Endothelial cell of umbilical vein (primary cell): ENCODE measurements at regions not wholly inside any gene's neighbourhood (a gene's known extent, or its start where the extent isn't known, plus 50 kb on each side); places are given as distances from the start of the nearest gene placed in this dataset.

ENCODE experiments used
- BruUV-seq: library from RNA; stranded (reverse); fragments of 400-500 nt; replicated peaks from 2 replicates; lab custom pipeline; 2021; lab: Mats Ljungman, UMichigan
- CTCF ChIA-PET: fragments of 300-600, 350-600 bp; sonication (Branson Sonifier 250); formaldehyde crosslinking; loops from one replicate; lab custom pipeline; 2021; ENCODE audit warnings: antibody characterized with exemption, inconsistent platforms; lab: Charles Lee
- POLR2A ChIA-PET: fragments of 300-600, 350-600 bp; sonication (Branson Sonifier 250); formaldehyde crosslinking; loops from one replicate; lab custom pipeline; 2021; ENCODE audit warnings: antibody characterized with exemption, inconsistent platforms; lab: Charles Lee
- DNase-seq: peaks from one replicate; pipeline ENCODE4 v3.0.0-alpha.2; 2011; ENCODE audit warnings: low read depth, low spot score
- FAIRE-seq: peaks from 2 replicates; lab custom pipeline; 2011; peaks lifted over from hg19 to GRCh38; lab: Jason Lieb, UNC
- H2AFZ ChIP-seq: 2 replicates; pipeline ENCODE4 v1.6.0; 2012; ENCODE audit warnings: low read depth, low read length, control low read depth, inconsistent platforms
- H3K27ac ChIP-seq: 2 replicates; pipeline ENCODE4 v1.5.1; 2011; ENCODE audit warnings: low read depth, mild to moderate bottlenecking, control low read depth, low read length, moderate library complexity; ENCODE audit not compliant: insufficient read depth
- H3K27me3 ChIP-seq, 2 experiments: 2 replicates each; pipeline versions ENCODE4 v1.6.0 to v1.6.1; 2011; ENCODE audit warnings: low read length in 2 of 2, mixed read lengths in 1 of 2; ENCODE audit not compliant: control insufficient read depth in 2 of 2, insufficient read depth in 2 of 2
- H3K36me3 ChIP-seq, 2 experiments: 2 replicates in 1 of 2; 3 replicates in 1 of 2; pipeline ENCODE4 v1.5.1; 2011; ENCODE audit warnings: low read length in 2 of 2, mild to moderate bottlenecking in 1 of 2, moderate library complexity in 1 of 2; ENCODE audit not compliant: control insufficient read depth in 2 of 2, insufficient read depth in 2 of 2; ENCODE audit errors: extremely low read depth in 1 of 2
- H3K4me1 ChIP-seq: 3 replicates; pipeline ENCODE4 v1.5.1; 2011; ENCODE audit warnings: mild to moderate bottlenecking, low read length; ENCODE audit not compliant: control insufficient read depth, insufficient read depth; ENCODE audit errors: extremely low read depth
- H3K4me2 ChIP-seq: 2 replicates; pipeline ENCODE4 v1.6.1; 2011; ENCODE audit warnings: low read length, control low read depth, mixed read lengths; ENCODE audit not compliant: insufficient read depth
- H3K4me3 ChIP-seq, 3 experiments: fragments of 200-600 bp in 1 of 3; sonication (generic), shearing (Covaris generic) in 1 of 3; replicated peaks in 1 of 3; 2 replicates each; pipeline ENCODE4 v1.5.1; 2011 to 2016; ENCODE audit warnings: control low read depth in 3 of 3, low read length in 3 of 3, mild to moderate bottlenecking in 2 of 3, inconsistent platforms in 1 of 3, low read depth in 1 of 3, moderate library complexity in 1 of 3; ENCODE audit not compliant: insufficient read depth in 1 of 3
- H3K79me2 ChIP-seq: 2 replicates; pipeline ENCODE4 v1.6.0; 2012; ENCODE audit warnings: low read length, inconsistent platforms; ENCODE audit not compliant: control insufficient read depth, insufficient read depth
- H3K9ac ChIP-seq: replicated peaks from 2 replicates; pipeline ENCODE3; 2011; ENCODE audit warnings: low read length, control low read depth; ENCODE audit not compliant: insufficient read depth; ENCODE audit errors: extremely low read depth
- H3K9me1 ChIP-seq: replicated peaks from 3 replicates; pipeline ENCODE4 v1.6.0; 2011; ENCODE audit warnings: mild to moderate bottlenecking, low read length; ENCODE audit not compliant: control insufficient read depth, insufficient read depth; ENCODE audit errors: extremely low read depth
- H3K9me3 ChIP-seq: replicated peaks from 2 replicates; pipeline ENCODE4 v1.5.1; 2012; ENCODE audit warnings: low read length, inconsistent platforms; ENCODE audit not compliant: control insufficient read depth, insufficient read depth
- H4K20me1 ChIP-seq: replicated peaks from 2 replicates; pipeline ENCODE3; 2011; ENCODE audit warnings: mild to moderate bottlenecking, low read length; ENCODE audit not compliant: control insufficient read depth, insufficient read depth; ENCODE audit errors: extremely low read depth
- CTCF ChIP-seq, 2 donors: IDR thresholded peaks; 1 replicate in 1 of 2; 2 replicates in 1 of 2; pipeline ENCODE4 v1.5.1; 2011; ENCODE audit warnings: low read length in 2 of 2, mild to moderate bottlenecking in 2 of 2, moderate library complexity in 2 of 2, control low read depth in 1 of 2, inconsistent platforms in 1 of 2, low read depth in 1 of 2; ENCODE audit not compliant: insufficient read depth in 1 of 2; ENCODE audit errors: extremely low read depth in 1 of 2
- EZH2 ChIP-seq: IDR thresholded peaks from 2 replicates; pipeline ENCODE4 v1.6.1; 2012; ENCODE audit warnings: borderline replicate concordance, low read depth, mild to moderate bottlenecking, moderate library complexity, low read length, inconsistent platforms; ENCODE audit not compliant: severe bottlenecking
- FOS ChIP-seq: IDR thresholded peaks from 2 replicates; pipeline ENCODE4 v1.6.1; 2011; ENCODE audit warnings: mild to moderate bottlenecking, low read length, moderate library complexity, borderline replicate concordance; ENCODE audit not compliant: insufficient read depth
- GATA2 ChIP-seq: IDR thresholded peaks from 2 replicates; pipeline ENCODE4 v1.7.0; 2011; ENCODE audit warnings: low read depth, mild to moderate bottlenecking, moderate library complexity, mixed read lengths, low read length; ENCODE audit not compliant: insufficient read length, insufficient read depth
- JUN ChIP-seq: IDR thresholded peaks from 2 replicates; pipeline ENCODE4 v1.6.1; 2011; ENCODE audit warnings: borderline replicate concordance, low read depth; ENCODE audit not compliant: insufficient read length, insufficient read depth
- MAX ChIP-seq: IDR thresholded peaks from 2 replicates; pipeline ENCODE4 v1.6.1; 2011; ENCODE audit not compliant: insufficient read depth, insufficient read length
- MYC ChIP-seq: IDR thresholded peaks from one replicate; pipeline ENCODE4 v1.6.1; 2011; ENCODE audit warnings: mild to moderate bottlenecking, low read depth, low read length
- POLR2A ChIP-seq: IDR thresholded peaks from 2 replicates; pipeline ENCODE4 v1.6.1; 2012; ENCODE audit warnings: low read depth, mild to moderate bottlenecking, control low read depth, low read length
- POLR2AphosphoS5 ChIP-seq: IDR thresholded peaks from 2 replicates; pipeline ENCODE4 v1.6.1; 2012; ENCODE audit warnings: low read depth, mild to moderate bottlenecking, control low read depth, low read length, moderate library complexity; ENCODE audit not compliant: insufficient read depth
- dilution Hi-C: fragments of 300-500 bp; cut with MboI; formaldehyde crosslinking; loops from one replicate; pipeline ENCODE4 v1.15.0; 2019; ENCODE audit warnings: low sequenced_read_pairs; ENCODE audit not compliant: extremely low pct_ligation_motif_present
- intact Hi-C: fragments of 100-400 bp; cut with micrococcal nuclease; formaldehyde crosslinking; loops from one replicate; pipeline ENCODE4 v1.10.0; 2022

- POLR2A ChIA-PET = no interaction called here
These were observed 337.5 kb upstream of the LRRC7 start for GRCh38 chr1:69230208-69230607.

More at GRCh38 chr1:69230208-69230607, 337.5 kb upstream of the LRRC7 start:
- H3K9me3 ChIP-seq = no peaks in the 10 kb centered on the region
- no peaks in the 10 kb centered on the region for H4K20me1 ChIP-seq
- no peaks in the 10 kb centered on the region for H3K9me1 ChIP-seq
- no peak overlapping the region for H2AFZ ChIP-seq
- dilution Hi-C loops (no loop called here), intact Hi-C loops (no loop called here)
- H3K36me3 ChIP-seq = no peaks in the 10 kb centered on the region
- H3K27me3 ChIP-seq = no peaks in the 10 kb centered on the region
- BruUV-seq = no TSS peak
- H3K9ac ChIP-seq = no peak overlapping the region
- H3K4me1 ChIP-seq = no peaks in the 10 kb centered on the region
- H3K4me3 ChIP-seq = no peak overlapping the region
- CTCF ChIA-PET = interaction anchor here (1.2 kb wide), 1 partner anchor 38 kb away, joined by 4 read pairs; no protein-coding TSS in a partner anchor
- H3K4me2 ChIP-seq = no peak overlapping the region
- no peak overlapping the region for H3K27ac ChIP-seq
- H3K79me2 ChIP-seq = no peaks in the 10 kb centered on the region
- FAIRE-seq (no peak), DNase-seq (no peak)
- no peak for TF ChIP-seq FOS
- no peak for TF ChIP-seq CTCF (IDR thresholded peaks at IDR 0.05; ENCODE audit: extremely low read depth in 1 of 2, insufficient read depth in 1 of 2, low read depth in 1 of 2, low read length in 2 of 2)
- no peak for TF ChIP-seq POLR2AphosphoS5
- no peak for TF ChIP-seq MAX
- no peak for TF ChIP-seq EZH2
- no peak for TF ChIP-seq GATA2
- TF ChIP-seq JUN = no peak
- TF ChIP-seq POLR2A = no peak
- no peak for TF ChIP-seq MYC
